ENCODE measurements at regions not wholly inside any gene's neighbourhood (a gene's known extent, or its start where the extent isn't known, plus 50 kb on each side); places are given as distances from the start of the nearest gene placed in this dataset.

- Mint-ChIP-seq H3K9me3 (no peaks in the 10 kb centered on the region), H3K4me1 (ENCODE audit: low read depth) (no peaks in the 10 kb centered on the region), H3K27me3 (ENCODE audit: insufficient read depth) (no peaks in the 10 kb centered on the region), H3K36me3 (ENCODE audit: low read depth) (peaks cover 5% of the 10 kb centered on the region), H3K4me3 (no peak overlapping the region), H3K27ac (no peak overlapping the region)
- DNase-seq (ENCODE audit: low spot score) = no peak
- intact Hi-C loops (cut with micrococcal nuclease) = no loop called here
Observed at GRCh38 chr12:124413915-124414314, 119.0 kb downstream of the RFLNA start.

GRCh38 chr12:124413401-124413800, 118.5 kb downstream of the RFLNA start:
- no peak overlapping the region for H3K4me3 Mint-ChIP-seq
- H3K4me1 Mint-ChIP-seq (ENCODE audit: low read depth) = no peaks in the 10 kb centered on the region
- H3K27ac Mint-ChIP-seq = no peak overlapping the region
- H3K27me3 Mint-ChIP-seq (ENCODE audit: insufficient read depth) = no peaks in the 10 kb centered on the region
- H3K9me3 Mint-ChIP-seq = no peaks in the 10 kb centered on the region
- no peak for DNase-seq (ENCODE audit: low spot score)
- peaks cover 4% of the 10 kb centered on the region for H3K36me3 Mint-ChIP-seq (ENCODE audit: low read depth)
- intact Hi-C loops (cut with micrococcal nuclease) = no loop called here

- H3K4me1 Mint-ChIP-seq (ENCODE audit: low read depth) = no peaks in the 10 kb centered on the region
- H3K9me3 Mint-ChIP-seq = no peaks in the 10 kb centered on the region
- no peaks in the 10 kb centered on the region for H3K27me3 Mint-ChIP-seq (ENCODE audit: insufficient read depth)
- H3K36me3 Mint-ChIP-seq (ENCODE audit: low read depth) = peaks cover 4% of the 10 kb centered on the region
- DNase-seq (ENCODE audit: low spot score) = no peak
- no peak overlapping the region for H3K27ac Mint-ChIP-seq
- H3K4me3 Mint-ChIP-seq = no peak overlapping the region
- intact Hi-C loops (cut with micrococcal nuclease) = no loop called here
Observed at GRCh38 chr12:124412646-124413015, 117.7 kb downstream of the RFLNA start.

GRCh38 chr12:124411953-124412645, 117.2 kb downstream of the RFLNA start:
- no peak overlapping the region for H3K4me3 Mint-ChIP-seq
- no peaks in the 10 kb centered on the region for H3K9me3 Mint-ChIP-seq
- no peak for DNase-seq (ENCODE audit: low spot score)
- H3K27me3 Mint-ChIP-seq (ENCODE audit: insufficient read depth) = no peaks in the 10 kb centered on the region
- no peak overlapping the region for H3K27ac Mint-ChIP-seq
- intact Hi-C loops (cut with micrococcal nuclease) = no loop called here
- H3K36me3 Mint-ChIP-seq (ENCODE audit: low read depth) = peaks cover 2% of the 10 kb centered on the region
- H3K4me1 Mint-ChIP-seq (ENCODE audit: low read depth) = no peaks in the 10 kb centered on the region

GRCh38 chr12:124411281-124411878, 116.5 kb downstream of the RFLNA start:
- Mint-ChIP-seq H3K9me3 (no peaks in the 10 kb centered on the region), H3K27ac (no peak overlapping the region), H3K4me1 (ENCODE audit: low read depth) (no peaks in the 10 kb centered on the region), H3K4me3 (no peak overlapping the region), H3K36me3 (ENCODE audit: low read depth) (peaks cover 2% of the 10 kb centered on the region), H3K27me3 (ENCODE audit: insufficient read depth) (no peaks in the 10 kb centered on the region)
- intact Hi-C loops (cut with micrococcal nuclease) = no loop called here
- no peak for DNase-seq (ENCODE audit: low spot score)

GRCh38 chr12:124410354-124411175, 115.7 kb downstream of the RFLNA start:
- Mint-ChIP-seq H3K9me3 (no peaks in the 10 kb centered on the region), H3K4me1 (ENCODE audit: low read depth) (no peaks in the 10 kb centered on the region), H3K4me3 (no peak overlapping the region), H3K27ac (no peak overlapping the region), H3K36me3 (ENCODE audit: low read depth) (peaks cover 2% of the 10 kb centered on the region), H3K27me3 (ENCODE audit: insufficient read depth) (no peaks in the 10 kb centered on the region)
- intact Hi-C loops (cut with micrococcal nuclease) = no loop called here
- no peak for DNase-seq (ENCODE audit: low spot score)

- DNase-seq (ENCODE audit: low spot score) = no peak
Observed at GRCh38 chr12:124408822-124409517, 114.1 kb downstream of the RFLNA start.

GRCh38 chr12:124407074-124407473, 112.2 kb downstream of the RFLNA start:
- no peak for DNase-seq (ENCODE audit: low spot score)
- no peaks in the 10 kb centered on the region for H3K27me3 Mint-ChIP-seq (ENCODE audit: insufficient read depth)
- H3K4me1 Mint-ChIP-seq (ENCODE audit: low read depth) = no peaks in the 10 kb centered on the region
- no peak overlapping the region for H3K4me3 Mint-ChIP-seq
- no peaks in the 10 kb centered on the region for H3K9me3 Mint-ChIP-seq
- peaks cover 2% of the 10 kb centered on the region for H3K36me3 Mint-ChIP-seq (ENCODE audit: low read depth)
- intact Hi-C loops (cut with micrococcal nuclease) = no loop called here
- H3K27ac Mint-ChIP-seq = no peak overlapping the region

More at GRCh38 chr12:124408822-124409517, 114.1 kb downstream of the RFLNA start:
- no peaks in the 10 kb centered on the region for H3K4me1 Mint-ChIP-seq (ENCODE audit: low read depth)
- H3K27me3 Mint-ChIP-seq (ENCODE audit: insufficient read depth) = no peaks in the 10 kb centered on the region
- no peak overlapping the region for H3K27ac Mint-ChIP-seq
- H3K9me3 Mint-ChIP-seq = no peaks in the 10 kb centered on the region
- H3K36me3 Mint-ChIP-seq (ENCODE audit: low read depth) = peaks cover 2% of the 10 kb centered on the region
- intact Hi-C loops (cut with micrococcal nuclease) = no loop called here
- no peak overlapping the region for H3K4me3 Mint-ChIP-seq

GRCh38 chr12:124406043-124406442, 111.2 kb downstream of the RFLNA start:
- no peaks in the 10 kb centered on the region for H3K9me3 Mint-ChIP-seq
- DNase-seq (ENCODE audit: low spot score) = no peak
- intact Hi-C loops (cut with micrococcal nuclease) = no loop called here
- H3K27me3 Mint-ChIP-seq (ENCODE audit: insufficient read depth) = no peaks in the 10 kb centered on the region
- H3K4me3 Mint-ChIP-seq = no peak overlapping the region
- H3K36me3 Mint-ChIP-seq (ENCODE audit: low read depth) = peaks cover 5% of the 10 kb centered on the region
- H3K27ac Mint-ChIP-seq = no peak overlapping the region
- no peaks in the 10 kb centered on the region for H3K4me1 Mint-ChIP-seq (ENCODE audit: low read depth)

- H3K27me3 Mint-ChIP-seq (ENCODE audit: insufficient read depth) = no peaks in the 10 kb centered on the region
- intact Hi-C loops (cut with micrococcal nuclease) = no loop called here
- peaks cover 3% of the 10 kb centered on the region for H3K36me3 Mint-ChIP-seq (ENCODE audit: low read depth)
- no peaks in the 10 kb centered on the region for H3K4me1 Mint-ChIP-seq (ENCODE audit: low read depth)
- no peak for DNase-seq (ENCODE audit: low spot score)
- H3K27ac Mint-ChIP-seq = no peak overlapping the region
- H3K4me3 Mint-ChIP-seq = no peak overlapping the region
- no peaks in the 10 kb centered on the region for H3K9me3 Mint-ChIP-seq
Observed at GRCh38 chr12:124405592-124405991, 110.7 kb downstream of the RFLNA start.

GRCh38 chr12:124405151-124405550, 110.3 kb downstream of the RFLNA start:
- Mint-ChIP-seq H3K4me1 (ENCODE audit: low read depth) (no peaks in the 10 kb centered on the region), H3K27me3 (ENCODE audit: insufficient read depth) (no peaks in the 10 kb centered on the region), H3K36me3 (ENCODE audit: low read depth) (peaks cover 3% of the 10 kb centered on the region), H3K4me3 (no peak overlapping the region), H3K9me3 (no peaks in the 10 kb centered on the region), H3K27ac (no peak overlapping the region)
- intact Hi-C loops (cut with micrococcal nuclease) = no loop called here
- no peak for DNase-seq (ENCODE audit: low spot score)

- Mint-ChIP-seq H3K9me3 (no peaks in the 10 kb centered on the region), H3K4me3 (no peak overlapping the region), H3K4me1 (ENCODE audit: low read depth) (no peaks in the 10 kb centered on the region), H3K27ac (no peak overlapping the region), H3K27me3 (ENCODE audit: insufficient read depth) (no peaks in the 10 kb centered on the region), H3K36me3 (ENCODE audit: low read depth) (peaks cover 5% of the 10 kb centered on the region)
- intact Hi-C loops (cut with micrococcal nuclease) = no loop called here
- no peak for DNase-seq (ENCODE audit: low spot score)
Observed at GRCh38 chr12:124404162-124404784, 109.4 kb downstream of the RFLNA start.
